ENCODE measurements at regions not wholly inside any gene's neighbourhood (a gene's known extent, or its start where the extent isn't known, plus 50 kb on each side); places are given as distances from the start of the nearest gene placed in this dataset.

GRCh38 chrX:82912382-82912781, 595.7 kb upstream of the POU3F4 start:
- DNase-seq (ENCODE audit: low read depth in 2 of 3, low spot score in 1 of 3): no peak

GRCh38 chrX:82934980-82935379, 573.1 kb upstream of the POU3F4 start:
- DNase-seq (ENCODE audit: low read depth in 2 of 3, low spot score in 1 of 3): no peak

- DNase-seq (ENCODE audit: low read depth in 2 of 3, low spot score in 1 of 3): no peak
Measured at GRCh38 chrX:82945332-82945731, 562.8 kb upstream of the POU3F4 start.

- DNase-seq (ENCODE audit: low read depth in 2 of 3, low spot score in 1 of 3): no peak
Measured at GRCh38 chrX:82961129-82961528, 547.0 kb upstream of the POU3F4 start.

GRCh38 chrX:82973646-82974045, 534.4 kb upstream of the POU3F4 start:
- no peak for DNase-seq (ENCODE audit: low read depth in 2 of 3, low spot score in 1 of 3)

GRCh38 chrX:82998163-82998562, 509.9 kb upstream of the POU3F4 start:
- no peak for DNase-seq (ENCODE audit: low read depth in 2 of 3, low spot score in 1 of 3)

GRCh38 chrX:83004012-83004411, 504.1 kb upstream of the POU3F4 start:
- DNase-seq (ENCODE audit: low read depth in 2 of 3, low spot score in 1 of 3): no peak

GRCh38 chrX:83008415-83008814, 499.7 kb upstream of the POU3F4 start:
- peak in 1 of 3 donors; percentile 19 for DNase-seq (ENCODE audit: low read depth in 2 of 3, low spot score in 1 of 3)

- DNase-seq (ENCODE audit: low read depth in 2 of 3, low spot score in 1 of 3): no peak
Measured at GRCh38 chrX:83019258-83019657, 488.8 kb upstream of the POU3F4 start.

GRCh38 chrX:83022020-83022419, 486.1 kb upstream of the POU3F4 start:
- no peak for DNase-seq (ENCODE audit: low read depth in 2 of 3, low spot score in 1 of 3)
